Astrocyte of the hippocampus (primary cell): ENCODE measurements at regions not wholly inside any gene's neighbourhood (a gene's known extent, or its start where the extent isn't known, plus 50 kb on each side); places are given as distances from the start of the nearest gene placed in this dataset.
"Not testable (repeated sequence)": the region's sequence is repeated elsewhere in the genome, so short reads cannot be mapped to it uniquely, and the experiment has no call there.

Experiments
- DNase-seq: peaks from one replicate; pipeline ENCODE4 v3.0.0; 2011; ENCODE audit warnings: low read depth, low spot score

- no peak for DNase-seq
These were observed 764.3 kb downstream of the METTL4 start for GRCh38 chr18:1806884-1807615.

DNA sequence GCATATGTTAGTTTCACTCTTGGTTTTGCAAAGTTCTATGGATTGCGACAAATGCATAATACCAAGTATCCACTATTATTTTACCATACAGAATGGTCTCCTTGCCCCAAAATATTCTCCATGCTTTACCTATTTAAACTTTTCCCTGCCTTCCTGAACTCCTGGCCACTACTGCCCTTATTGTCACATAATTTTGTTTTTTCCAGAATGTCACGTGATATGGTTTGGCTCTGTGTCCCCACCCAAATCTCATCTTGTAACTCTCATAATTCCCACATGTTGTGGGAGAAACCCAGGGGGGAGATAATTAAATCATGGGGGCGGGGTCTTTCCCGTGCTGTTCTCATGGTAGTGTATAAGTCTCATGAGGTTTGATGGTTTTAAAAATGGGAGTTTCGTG, 760.0 kb downstream of the METTL4 start:
- DNase-seq, result no peak

- no peak for DNase-seq
These were observed 746.0 kb downstream of the METTL4 start for GRCh38 chr18:1825296-1825695.

DNA sequence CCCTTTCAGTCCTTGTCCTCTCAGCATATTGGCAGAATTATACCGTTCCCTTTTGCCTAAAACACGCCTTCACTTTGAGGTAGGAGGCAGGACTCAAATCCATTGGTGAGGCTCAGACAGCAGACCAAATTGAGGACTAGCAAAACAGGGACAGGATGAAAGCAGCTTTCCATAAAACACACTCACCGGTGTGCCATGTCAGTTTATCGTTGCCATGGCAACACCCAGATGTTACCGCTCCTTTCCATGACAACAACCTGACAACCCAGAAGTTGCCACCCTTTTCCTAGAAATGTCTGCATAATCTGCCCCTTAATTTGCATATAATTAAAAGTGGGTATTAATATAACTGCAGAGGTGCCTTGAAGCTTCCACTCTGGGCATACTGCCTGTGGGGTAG, 730.4 kb downstream of the METTL4 start:
- DNase-seq, result no peak

GRCh38 chr18:1846640-1847039, 724.7 kb downstream of the METTL4 start:
- DNase-seq, result peak; percentile 66

GRCh38 chr18:1848716-1849115, 722.6 kb downstream of the METTL4 start:
- no peak for DNase-seq

- DNase-seq, result no peak
These were observed 721.9 kb downstream of the METTL4 start for GRCh38 chr18:1849386-1849785.

DNA sequence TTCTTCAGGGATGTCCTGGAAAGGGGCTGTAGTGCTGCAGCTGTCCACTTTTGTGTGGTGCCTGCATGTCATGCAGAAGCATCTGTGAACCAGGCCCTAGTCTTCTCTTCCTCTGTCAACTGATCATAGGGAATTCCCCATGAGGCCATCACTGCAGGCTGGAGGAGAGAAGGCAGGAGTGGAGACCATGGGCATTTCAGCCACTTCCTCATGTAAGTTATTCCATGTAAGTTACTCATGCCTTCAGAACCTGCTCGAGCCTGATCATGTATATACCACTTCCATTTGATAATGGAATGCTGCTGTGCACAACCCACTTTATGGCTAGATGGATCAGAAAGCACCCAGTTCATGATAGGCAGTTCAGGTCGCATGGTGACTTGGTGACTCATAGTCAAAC, 714.0 kb downstream of the METTL4 start:
- DNase-seq, result not testable (repeated sequence)

- no peak for DNase-seq
These were observed 709.8 kb downstream of the METTL4 start for GRCh38 chr18:1861473-1861872.

DNA sequence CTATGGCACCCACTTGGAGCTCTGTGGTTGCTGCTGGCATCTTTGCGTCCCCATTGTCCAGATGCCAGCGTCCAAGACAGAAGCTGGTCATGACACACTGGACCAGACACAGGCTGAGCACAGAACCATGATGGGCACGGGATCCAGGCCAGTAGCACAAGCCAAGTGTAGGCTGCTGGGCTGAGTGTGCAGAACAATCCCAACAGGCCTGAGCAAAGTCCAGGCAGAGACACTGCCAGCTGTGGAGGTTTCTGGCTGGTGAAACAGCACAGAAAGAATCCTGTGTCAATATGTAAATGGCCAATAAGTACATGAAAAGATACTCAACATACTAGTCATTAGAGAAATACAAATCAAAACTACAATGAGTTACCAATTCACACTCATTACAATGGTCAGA, 705.4 kb downstream of the METTL4 start:
- DNase-seq, result no peak

GRCh38 chr18:1872274-1872673, 699.0 kb downstream of the METTL4 start:
- DNase-seq, result no peak

DNA sequence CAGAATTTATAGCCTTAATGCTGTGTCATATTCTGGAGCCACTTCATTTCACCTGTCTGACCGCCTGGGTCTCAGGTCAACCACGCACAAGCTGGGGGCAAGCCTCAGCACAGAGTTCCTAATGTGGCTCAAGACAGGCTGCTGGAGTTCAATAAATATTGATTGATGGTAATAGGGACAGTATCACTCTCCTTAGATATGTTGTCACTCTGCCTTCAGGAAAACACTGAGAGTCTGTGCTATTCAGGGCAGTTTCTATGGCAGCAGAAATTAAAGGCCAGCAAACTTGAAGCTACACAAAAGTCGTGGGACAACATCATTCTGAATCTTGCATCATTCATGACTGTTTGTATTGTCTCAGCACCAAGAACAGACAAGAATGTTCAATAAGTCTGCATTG, 696.1 kb downstream of the METTL4 start:
- DNase-seq, result no peak

- no peak for DNase-seq
These were observed 686.7 kb downstream of the METTL4 start for GRCh38 chr18:1884623-1885022.

DNA sequence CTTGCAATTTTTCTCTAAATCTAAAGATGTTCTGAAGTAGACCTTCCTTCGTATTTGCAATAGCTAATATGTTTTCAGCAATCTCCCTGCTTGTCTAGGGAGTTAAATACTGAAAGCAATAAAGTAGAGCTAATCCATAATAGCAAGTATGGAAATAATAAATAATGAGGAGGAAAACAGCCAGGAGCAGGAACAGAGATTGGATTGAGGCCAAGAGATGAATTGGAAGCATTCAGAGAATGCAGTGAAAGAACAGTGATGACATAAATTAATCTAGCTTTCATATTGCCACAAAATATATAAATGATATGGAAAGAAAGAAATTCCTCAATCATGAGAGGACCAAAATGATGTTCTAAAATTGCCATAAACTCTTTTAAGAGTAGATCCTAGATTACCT, 679.7 kb downstream of the METTL4 start:
- no peak for DNase-seq

GRCh38 chr18:1892191-1892590, 679.1 kb downstream of the METTL4 start:
- no peak for DNase-seq

GRCh38 chr18:1895456-1896185, 675.7 kb downstream of the METTL4 start:
- no peak for DNase-seq

GRCh38 chr18:1906421-1906820, 664.9 kb downstream of the METTL4 start:
- no peak for DNase-seq

GRCh38 chr18:1907470-1908206, 663.7 kb downstream of the METTL4 start:
- no peak for DNase-seq

DNA sequence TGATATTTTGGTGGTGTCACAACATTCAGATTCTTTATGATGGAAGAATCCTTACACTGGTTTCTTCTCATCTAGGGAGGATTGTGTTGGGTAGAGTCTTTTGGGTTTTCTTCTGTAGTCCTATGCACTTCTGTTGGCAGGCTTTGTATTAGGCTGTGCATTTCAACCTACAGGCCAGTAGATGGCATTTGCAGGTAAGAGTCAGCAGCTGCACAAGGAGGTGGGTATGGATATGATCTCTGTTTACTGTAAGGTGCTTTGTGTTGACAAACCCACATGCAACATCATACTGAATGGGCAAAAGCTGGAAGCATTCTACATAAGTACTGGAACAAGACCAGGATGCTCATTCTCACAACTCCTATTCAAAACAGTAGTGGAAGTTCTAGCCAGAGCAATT, 656.8 kb downstream of the METTL4 start:
- peak; percentile 5 for DNase-seq

DNA sequence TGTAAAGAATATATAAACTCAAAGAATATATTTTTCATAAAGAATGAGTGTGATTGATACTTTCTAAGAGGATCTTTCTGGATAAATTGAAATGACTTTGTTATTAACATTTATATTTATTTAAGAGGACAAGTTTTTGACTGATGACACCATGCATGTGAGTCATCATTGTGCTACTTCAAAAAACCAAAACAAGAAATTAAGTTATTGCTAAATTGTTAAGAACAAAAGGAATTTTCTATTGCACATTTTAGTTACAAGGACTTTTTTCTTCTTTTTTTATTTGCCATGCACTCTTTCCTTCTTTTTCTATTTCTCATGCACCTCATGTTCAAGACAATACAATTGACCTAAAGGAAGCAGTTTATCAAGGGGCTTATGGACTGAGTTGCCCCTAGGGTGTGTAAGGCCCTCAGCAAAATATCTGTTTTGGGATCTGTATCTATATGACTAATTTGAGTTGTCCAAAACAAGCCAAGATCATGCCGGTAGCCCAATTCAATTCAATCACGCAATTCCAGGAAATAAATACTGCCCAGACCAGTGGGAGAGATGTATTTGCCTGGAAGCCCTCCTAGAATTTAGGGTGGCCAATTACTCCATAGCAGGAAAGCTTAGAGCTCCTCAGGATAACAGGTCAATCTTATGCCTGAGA, 654.3 kb downstream of the METTL4 start:
- DNase-seq, result no peak

DNA sequence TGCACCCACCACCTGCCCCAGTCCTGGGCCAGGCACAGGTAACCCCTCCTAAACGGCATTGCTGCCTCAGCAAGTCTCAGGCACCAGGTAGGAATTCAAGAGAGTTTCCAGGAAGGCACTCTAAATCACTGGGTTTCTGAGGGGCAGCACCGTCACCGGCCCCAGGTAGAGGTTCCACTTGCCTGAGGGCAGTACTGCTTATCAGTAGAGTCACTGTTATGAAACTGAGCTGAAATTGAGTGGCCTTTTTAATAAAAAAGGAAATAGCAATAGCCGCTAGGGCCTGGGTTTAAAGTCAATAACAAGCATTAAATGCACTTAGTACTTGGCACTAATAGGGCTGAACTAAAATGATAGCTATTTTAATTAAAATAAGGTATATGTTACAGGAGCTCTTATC, 653.7 kb downstream of the METTL4 start:
- no peak for DNase-seq

DNA sequence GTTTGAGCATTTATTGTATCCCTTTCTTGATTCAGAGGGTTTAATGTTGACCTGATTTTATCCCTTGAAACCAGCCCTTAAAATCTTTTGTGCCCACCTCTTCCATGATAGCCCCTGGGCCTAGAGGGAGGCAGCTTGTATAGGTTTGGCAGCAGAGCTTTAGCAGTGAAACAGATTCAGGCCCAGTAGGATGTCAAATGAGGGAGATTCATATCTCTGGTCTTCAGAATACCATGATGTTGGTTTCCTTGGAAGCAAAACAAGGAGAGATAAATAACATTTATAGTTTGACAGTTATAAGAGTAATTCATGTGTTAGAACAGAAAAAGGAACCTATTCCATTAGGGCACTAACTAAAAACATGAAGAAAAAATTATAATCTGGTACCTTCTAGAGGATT, 649.2 kb downstream of the METTL4 start:
- DNase-seq, result no peak
